HCT116 (cell line): ENCODE measurements at regions not wholly inside any gene's neighbourhood (a gene's known extent, or its start where the extent isn't known, plus 50 kb on each side); places are given as distances from the start of the nearest gene placed in this dataset.

Experiments used
- ATAC-seq: fragments of 200-7000 bp; cut with Tn5 transposase; 2 replicates; pipeline ENCODE4 v1.9.1; 2020; ENCODE audit warnings: mild to moderate bottlenecking, moderate library complexity
- BruUV-seq: library from RNA; stranded (reverse); fragments of 400-500 nt; replicated peaks from 2 replicates; lab custom pipeline; 2021; lab: Mats Ljungman, UMichigan
- CTCF ChIA-PET: fragments of 300-600 bp; sonication (Branson Sonifier 250); formaldehyde crosslinking; loops from one replicate; lab custom pipeline; 2021; ENCODE audit warnings: antibody characterized with exemption; lab: Charles Lee
- POLR2A ChIA-PET: fragments of 300-600, 350-600 bp; sonication (Branson Sonifier 250); formaldehyde crosslinking; loops from one replicate; lab custom pipeline; 2021; ENCODE audit warnings: antibody characterized with exemption; lab: Charles Lee
- RAD21 ChIA-PET, 2 experiments: fragments of 300-600 bp; sonication (Branson Sonifier 250); formaldehyde crosslinking; loops; one replicate each; lab custom pipeline; 2023; ENCODE audit warnings: low total read pairs in 2 of 2; ENCODE audit not compliant: uncharacterized antibody in 2 of 2, unreplicated experiment in 2 of 2, low non-redundant PET in 1 of 2; lab: Charles Lee
- DNase-seq: peaks from one replicate; pipeline ENCODE4 v3.0.0-alpha.2; 2010; ENCODE audit warnings: low read depth, low spot score
- H2AFZ ChIP-seq: fragments of 200-600 bp; shearing (Covaris generic), sonication (generic); 2 replicates; pipeline ENCODE4 v1.6.1; 2017; ENCODE audit warnings: low read depth, mixed run types, mixed read lengths, antibody characterized with exemption, low read length; ENCODE audit not compliant: poor library complexity, severe bottlenecking
- H3K27ac ChIP-seq: 2 replicates; pipeline ENCODE4 v1.5.1; 2012; ENCODE audit warnings: low read depth, low read length
- H3K27me3 ChIP-seq: fragments of 200-600 bp; sonication (generic); 2 replicates; pipeline ENCODE4 v1.6.1; 2016; ENCODE audit warnings: mixed run types, low read length, mixed read lengths; ENCODE audit not compliant: insufficient read depth
- H3K36me3 ChIP-seq, 2 experiments: fragments of 200-500 bp in 1 of 2; fragments of 200-600 bp in 1 of 2; sonication (Bioruptor generic) in 1 of 2; sonication (generic) in 1 of 2; 2 replicates each; pipeline versions ENCODE4 v1.5.1 to v1.6.1; 2014 to 2016; ENCODE audit warnings: low read length in 2 of 2, inconsistent platforms in 1 of 2, mixed read lengths in 1 of 2, mixed run types in 1 of 2; ENCODE audit not compliant: insufficient read depth in 2 of 2, control insufficient read depth in 1 of 2
- H3K4me1 ChIP-seq, 2 experiments: fragments of 200-600 bp in 1 of 2; sonication (generic) in 1 of 2; 2 replicates each; pipeline versions ENCODE4 v1.5.1 to v1.6.1; 2012 to 2017; ENCODE audit warnings: low read length in 2 of 2, inconsistent platforms in 1 of 2, mild to moderate bottlenecking in 1 of 2, mixed read lengths in 1 of 2, mixed run types in 1 of 2, moderate library complexity in 1 of 2; ENCODE audit not compliant: insufficient read depth in 2 of 2, control insufficient read depth in 1 of 2
- H3K4me2 ChIP-seq: fragments of 200-600 bp; sonication (generic); 2 replicates; pipeline ENCODE4 v1.6.1; 2017; ENCODE audit warnings: mixed run types, low read length, mixed read lengths
- H3K4me3 ChIP-seq, 2 experiments: fragments of 200-600 bp in 1 of 2; sonication (generic) in 1 of 2; replicated peaks in 1 of 2; 2 replicates each; pipeline ENCODE4 v1.5.1; 2011 to 2016; ENCODE audit warnings: low read length in 2 of 2, control low read depth in 1 of 2, low read depth in 1 of 2, mild to moderate bottlenecking in 1 of 2, mixed read lengths in 1 of 2, mixed run types in 1 of 2
- H3K79me2 ChIP-seq: fragments of 200-600 bp; sonication (generic); 2 replicates; pipeline ENCODE4 v1.6.1; 2017; ENCODE audit warnings: mild to moderate bottlenecking, mixed run types, low read length, moderate library complexity, mixed read lengths; ENCODE audit not compliant: insufficient read depth
- H3K9ac ChIP-seq: fragments of 200-600 bp; sonication (generic); 2 replicates; pipeline ENCODE4 v1.6.1; 2016; ENCODE audit warnings: low read length, mixed read lengths
- H3K9me2 ChIP-seq: fragments of 200-600 bp; sonication (generic), shearing (Covaris generic); 2 replicates; pipeline ENCODE4 v1.6.1; 2017; ENCODE audit warnings: mixed run types, mild to moderate bottlenecking, moderate library complexity; ENCODE audit not compliant: insufficient read depth
- H3K9me3 ChIP-seq, 2 experiments: fragments of 200-500 bp in 1 of 2; fragments of 200-600 bp in 1 of 2; sonication (Bioruptor generic) in 1 of 2; sonication (generic) in 1 of 2; 2 replicates each; pipeline ENCODE4 v1.6.1; 2014 to 2017; ENCODE audit warnings: low read length in 2 of 2, mixed read lengths in 2 of 2, inconsistent platforms in 1 of 2, low read depth in 1 of 2, mild to moderate bottlenecking in 1 of 2, mixed run types in 1 of 2, moderate library complexity in 1 of 2; ENCODE audit not compliant: control insufficient read depth in 1 of 2, insufficient read depth in 1 of 2
- H4K20me1 ChIP-seq: fragments of 200-600 bp; sonication (generic), shearing (Covaris generic); 2 replicates; pipeline ENCODE4 v1.6.1; 2017; ENCODE audit warnings: mixed run types, mild to moderate bottlenecking, moderate library complexity; ENCODE audit not compliant: insufficient read depth
- CBX3 ChIP-seq: IDR thresholded peaks from 2 replicates; pipeline ENCODE4 v1.6.1; 2012; ENCODE audit warnings: low read depth
- CEBPB ChIP-seq: IDR thresholded peaks from 2 replicates; pipeline ENCODE4 v1.6.1; 2012; ENCODE audit warnings: low read depth
- EZH2 ChIP-seq: fragments of 200-600 bp; sonication (generic); IDR thresholded peaks from 2 replicates; pipeline ENCODE4 v1.6.1; 2017; ENCODE audit warnings: antibody characterized with exemption, mixed run types
- EZH2phosphoT487 ChIP-seq: fragments of 200-600 bp; IDR thresholded peaks from 2 replicates; pipeline ENCODE4 v1.6.1; 2018; ENCODE audit warnings: antibody characterized with exemption, borderline replicate concordance
- FOSL1 ChIP-seq: IDR thresholded peaks from 2 replicates; pipeline ENCODE4 v1.6.1; 2012; ENCODE audit warnings: low read depth
- JUND ChIP-seq: IDR thresholded peaks from 2 replicates; pipeline ENCODE4 v1.6.1; 2012
- POLR2AphosphoS5 ChIP-seq: IDR thresholded peaks from 2 replicates; pipeline ENCODE4 v1.6.1; 2011; ENCODE audit warnings: mild to moderate bottlenecking, low read depth, low read length, moderate library complexity
- RAD21 ChIP-seq: IDR thresholded peaks from 2 replicates; pipeline ENCODE4 v1.6.1; 2012; ENCODE audit warnings: low read depth, mild to moderate bottlenecking
- SIN3A ChIP-seq: IDR thresholded peaks from 2 replicates; pipeline ENCODE4 v1.6.1; 2012; ENCODE audit warnings: low read depth
- SP1 ChIP-seq: IDR thresholded peaks from 2 replicates; pipeline ENCODE4 v1.6.1; 2012; ENCODE audit warnings: low read depth
- SRF ChIP-seq: IDR thresholded peaks from 2 replicates; pipeline ENCODE4 v1.6.1; 2012; ENCODE audit warnings: low read depth
- TCF7L2 ChIP-seq: IDR thresholded peaks from 2 replicates; pipeline ENCODE4 v1.7.0; 2011; ENCODE audit warnings: borderline replicate concordance, inconsistent platforms; ENCODE audit not compliant: insufficient read depth, insufficient read length; ENCODE audit errors: extremely low read depth
- YY1 ChIP-seq: IDR thresholded peaks from 2 replicates; pipeline ENCODE4 v1.6.1; 2011; ENCODE audit warnings: low read length, low read depth, moderate library complexity, mild to moderate bottlenecking; ENCODE audit not compliant: insufficient replicate concordance; ENCODE audit errors: extremely low read depth
- ZFX ChIP-seq: fragments of 450-650 bp; IDR thresholded peaks from 2 replicates; pipeline ENCODE4 v1.6.1; 2017
- ZNF274 ChIP-seq: fragments of 200-500 bp; sonication (Bioruptor generic); IDR thresholded peaks from 2 replicates; pipeline ENCODE4 v1.6.1; 2014; ENCODE audit warnings: mild to moderate bottlenecking, low read depth, low read length, inconsistent platforms
- intact Hi-C: fragments of 100-400 bp; cut with micrococcal nuclease; formaldehyde crosslinking; loops from 2 replicates; pipeline ENCODE4 v1.10.0; 2022
- TF ChIP-seq, protein P1 (sequence below), 3 experiments: fragments of 200-600 bp in 1 of 3; sonication (generic) in 1 of 3; IDR thresholded peaks in 2 of 3; conservative IDR thresholded peaks in 1 of 3; 2 replicates each; pipeline ENCODE4 v1.5.1; 2012 to 2017; ENCODE audit warnings: low read depth in 2 of 3, low read length in 2 of 3, antibody characterized with exemption in 1 of 3, borderline replicate concordance in 1 of 3, control low read depth in 1 of 3, mild to moderate bottlenecking in 1 of 3, mixed read lengths in 1 of 3, mixed run types in 1 of 3, moderate library complexity in 1 of 3; ENCODE audit not compliant: insufficient read depth in 1 of 3
- TF ChIP-seq, protein P2 (sequence below): IDR thresholded peaks from 2 replicates; pipeline ENCODE4 v1.6.1; 2012
- TF ChIP-seq, protein P3 (sequence below): IDR thresholded peaks from 2 replicates; pipeline ENCODE4 v1.6.1; 2012; ENCODE audit warnings: low read depth

DNA sequence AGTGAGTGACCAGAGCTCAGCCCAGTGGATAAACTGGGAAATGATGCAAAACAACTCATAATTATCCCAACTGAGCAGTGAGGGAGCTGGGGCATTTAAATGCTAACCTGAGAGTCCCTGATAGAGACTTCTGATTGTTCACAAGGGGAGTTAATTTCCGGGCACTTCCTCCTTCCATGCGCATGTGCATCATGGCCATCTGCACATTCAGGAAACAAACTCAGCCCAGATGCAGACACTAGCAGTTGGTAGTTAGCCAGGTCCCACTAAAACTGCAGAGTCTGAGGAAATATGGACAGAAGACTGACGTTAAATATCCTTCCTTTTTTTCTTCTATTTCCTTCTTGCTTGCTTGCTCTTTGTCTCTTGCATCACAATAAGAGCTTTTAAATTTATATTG lies 852.1 kb upstream of the LRRC4C start:
- no peak overlapping the region for H3K4me2 ChIP-seq
- no peak overlapping the region for H3K9ac ChIP-seq
- no peaks in the 10 kb centered on the region for H3K36me3 ChIP-seq
- DNase-seq = no peak
- peaks cover 5 to 33% of the 10 kb centered on the region in 2 experiments; a peak in 2 of 4 replicates for H3K9me3 ChIP-seq
- CTCF ChIA-PET = no interaction called here
- H3K9me2 ChIP-seq = no peaks in the 10 kb centered on the region
- POLR2A ChIA-PET = no interaction called here
- no peaks in the 10 kb centered on the region for H3K4me1 ChIP-seq
- intact Hi-C loops = no loop called here
- no peak overlapping the region for H3K4me3 ChIP-seq
- BruUV-seq = no TSS peak
- RAD21 ChIA-PET = no interaction called here
- no peak overlapping the region for H2AFZ ChIP-seq
- no peak for TF ChIP-seq SP1
- no peak for TF ChIP-seq CEBPB
- no peak for TF ChIP-seq SIN3A
- no peak for TF ChIP-seq EZH2
- no peak for TF ChIP-seq JUND
- TF ChIP-seq SRF = no peak
- no peaks in the 10 kb centered on the region for H3K27me3 ChIP-seq
- no peak overlapping the region for H3K27ac ChIP-seq
- ATAC-seq = no peak
- no peaks in the 10 kb centered on the region for H4K20me1 ChIP-seq
- no peaks in the 10 kb centered on the region for H3K79me2 ChIP-seq

DNA sequence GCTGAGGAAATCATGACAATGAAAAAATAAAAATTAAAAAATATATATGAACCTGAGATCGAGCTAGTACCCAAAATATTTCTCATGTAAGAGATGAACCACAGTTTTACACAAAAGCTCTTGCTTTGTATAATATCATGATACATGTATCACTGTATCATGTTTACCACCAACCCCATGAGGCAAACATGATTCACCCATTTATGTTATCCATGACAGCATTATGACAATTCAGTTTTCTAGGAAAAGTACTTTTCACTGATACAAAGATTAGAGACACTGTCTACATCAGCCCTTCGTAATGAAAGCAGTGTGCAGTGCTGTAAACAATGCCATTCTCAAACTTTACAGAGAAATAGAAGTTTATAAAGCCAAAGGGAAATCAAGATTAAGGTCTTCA lies 852.5 kb upstream of the LRRC4C start:
- Histone ChIP-seq H2AFZ (no peak overlapping the region), H3K79me2 (no peaks in the 10 kb centered on the region), H3K4me1 (no peaks in the 10 kb centered on the region), H3K27ac (no peak overlapping the region), H3K9me3 (peaks cover 5 to 31% of the 10 kb centered on the region in 2 experiments; a peak in 2 of 4 replicates), H3K9ac (no peak overlapping the region), H3K36me3 (no peaks in the 10 kb centered on the region), H3K27me3 (no peaks in the 10 kb centered on the region), H3K9me2 (no peaks in the 10 kb centered on the region), H4K20me1 (no peaks in the 10 kb centered on the region), H3K4me2 (no peak overlapping the region), H3K4me3 (no peak overlapping the region)
- ChIA-PET CTCF (no interaction called here), POLR2A (no interaction called here), RAD21 (no interaction called here)
- no TSS peak for BruUV-seq
- ATAC-seq (no peak), DNase-seq (no peak)
- intact Hi-C loops = no loop called here
- TF ChIP-seq YY1 = no peak
- TF ChIP-seq CBX3 = no peak
- TF ChIP-seq FOSL1 = no peak
- TF ChIP-seq, protein P1, sequence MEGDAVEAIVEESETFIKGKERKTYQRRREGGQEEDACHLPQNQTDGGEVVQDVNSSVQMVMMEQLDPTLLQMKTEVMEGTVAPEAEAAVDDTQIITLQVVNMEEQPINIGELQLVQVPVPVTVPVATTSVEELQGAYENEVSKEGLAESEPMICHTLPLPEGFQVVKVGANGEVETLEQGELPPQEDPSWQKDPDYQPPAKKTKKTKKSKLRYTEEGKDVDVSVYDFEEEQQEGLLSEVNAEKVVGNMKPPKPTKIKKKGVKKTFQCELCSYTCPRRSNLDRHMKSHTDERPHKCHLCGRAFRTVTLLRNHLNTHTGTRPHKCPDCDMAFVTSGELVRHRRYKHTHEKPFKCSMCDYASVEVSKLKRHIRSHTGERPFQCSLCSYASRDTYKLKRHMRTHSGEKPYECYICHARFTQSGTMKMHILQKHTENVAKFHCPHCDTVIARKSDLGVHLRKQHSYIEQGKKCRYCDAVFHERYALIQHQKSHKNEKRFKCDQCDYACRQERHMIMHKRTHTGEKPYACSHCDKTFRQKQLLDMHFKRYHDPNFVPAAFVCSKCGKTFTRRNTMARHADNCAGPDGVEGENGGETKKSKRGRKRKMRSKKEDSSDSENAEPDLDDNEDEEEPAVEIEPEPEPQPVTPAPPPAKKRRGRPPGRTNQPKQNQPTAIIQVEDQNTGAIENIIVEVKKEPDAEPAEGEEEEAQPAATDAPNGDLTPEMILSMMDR (IDR thresholded peaks at IDR 0.05 in 2 of 3, conservative IDR thresholded peaks at IDR 0.05 in 1 of 3; ENCODE audit: borderline replicate concordance in 1 of 3, insufficient read depth in 1 of 3, low read depth in 2 of 3, low read length in 2 of 3) = no peak
- TF ChIP-seq EZH2 = no peak
- no peak for TF ChIP-seq EZH2phosphoT487
- TF ChIP-seq, protein P2, sequence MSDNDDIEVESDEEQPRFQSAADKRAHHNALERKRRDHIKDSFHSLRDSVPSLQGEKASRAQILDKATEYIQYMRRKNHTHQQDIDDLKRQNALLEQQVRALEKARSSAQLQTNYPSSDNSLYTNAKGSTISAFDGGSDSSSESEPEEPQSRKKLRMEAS = no peak
- no peak for TF ChIP-seq SIN3A
- no peak for TF ChIP-seq RAD21
- no peak for TF ChIP-seq POLR2AphosphoS5
- TF ChIP-seq TCF7L2 = no peak
- no peak for TF ChIP-seq CEBPB
- TF ChIP-seq, protein P3, sequence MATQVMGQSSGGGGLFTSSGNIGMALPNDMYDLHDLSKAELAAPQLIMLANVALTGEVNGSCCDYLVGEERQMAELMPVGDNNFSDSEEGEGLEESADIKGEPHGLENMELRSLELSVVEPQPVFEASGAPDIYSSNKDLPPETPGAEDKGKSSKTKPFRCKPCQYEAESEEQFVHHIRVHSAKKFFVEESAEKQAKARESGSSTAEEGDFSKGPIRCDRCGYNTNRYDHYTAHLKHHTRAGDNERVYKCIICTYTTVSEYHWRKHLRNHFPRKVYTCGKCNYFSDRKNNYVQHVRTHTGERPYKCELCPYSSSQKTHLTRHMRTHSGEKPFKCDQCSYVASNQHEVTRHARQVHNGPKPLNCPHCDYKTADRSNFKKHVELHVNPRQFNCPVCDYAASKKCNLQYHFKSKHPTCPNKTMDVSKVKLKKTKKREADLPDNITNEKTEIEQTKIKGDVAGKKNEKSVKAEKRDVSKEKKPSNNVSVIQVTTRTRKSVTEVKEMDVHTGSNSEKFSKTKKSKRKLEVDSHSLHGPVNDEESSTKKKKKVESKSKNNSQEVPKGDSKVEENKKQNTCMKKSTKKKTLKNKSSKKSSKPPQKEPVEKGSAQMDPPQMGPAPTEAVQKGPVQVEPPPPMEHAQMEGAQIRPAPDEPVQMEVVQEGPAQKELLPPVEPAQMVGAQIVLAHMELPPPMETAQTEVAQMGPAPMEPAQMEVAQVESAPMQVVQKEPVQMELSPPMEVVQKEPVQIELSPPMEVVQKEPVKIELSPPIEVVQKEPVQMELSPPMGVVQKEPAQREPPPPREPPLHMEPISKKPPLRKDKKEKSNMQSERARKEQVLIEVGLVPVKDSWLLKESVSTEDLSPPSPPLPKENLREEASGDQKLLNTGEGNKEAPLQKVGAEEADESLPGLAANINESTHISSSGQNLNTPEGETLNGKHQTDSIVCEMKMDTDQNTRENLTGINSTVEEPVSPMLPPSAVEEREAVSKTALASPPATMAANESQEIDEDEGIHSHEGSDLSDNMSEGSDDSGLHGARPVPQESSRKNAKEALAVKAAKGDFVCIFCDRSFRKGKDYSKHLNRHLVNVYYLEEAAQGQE = no peak
- no peak for TF ChIP-seq ZFX
- no peak for TF ChIP-seq ZNF274
